HUES64 (cell line): ENCODE measurements at regions not wholly inside any gene's neighbourhood (a gene's known extent, or its start where the extent isn't known, plus 50 kb on each side); places are given as distances from the start of the nearest gene placed in this dataset.

Source experiments
- H3K27ac ChIP-seq: 2 replicates; pipeline ENCODE4 v1.7.0; 2013; ENCODE audit warnings: low read depth, low read length, inconsistent platforms
- H3K27me3 ChIP-seq: 2 replicates; pipeline ENCODE4 v1.6.1; 2013; ENCODE audit warnings: mild to moderate bottlenecking, low read length; ENCODE audit not compliant: insufficient read depth
- H3K36me3 ChIP-seq: 2 replicates; pipeline ENCODE4 v1.6.1; 2013; ENCODE audit warnings: mild to moderate bottlenecking, low read length; ENCODE audit not compliant: insufficient read depth
- H3K4me1 ChIP-seq: 2 replicates; pipeline ENCODE4 v1.6.1; 2013; ENCODE audit warnings: mild to moderate bottlenecking, low read length, moderate library complexity; ENCODE audit not compliant: insufficient read depth
- H3K4me3 ChIP-seq: 2 replicates; pipeline ENCODE4 v1.5.1; 2013; ENCODE audit warnings: mild to moderate bottlenecking, low read length, moderate library complexity
- H3K9ac ChIP-seq: 2 replicates; pipeline ENCODE4 v1.6.1; 2013; ENCODE audit warnings: mild to moderate bottlenecking, low read depth, low read length
- H3K9me3 ChIP-seq: 2 replicates; pipeline ENCODE4 v1.6.1; 2013; ENCODE audit warnings: low read depth, low read length; ENCODE audit not compliant: insufficient read depth
- WGBS: fragments of 150-250, 120-280 bp; methylation state at CpG from one replicate; pipeline ENCODE4 v1.1.7; 2013; ENCODE audit warnings: missing lambda C conversion rate; 5-methylcytosine and 5-hydroxymethylcytosine counted together

- Histone ChIP-seq H3K9ac (no peak overlapping the region), H3K27ac (no peak overlapping the region), H3K27me3 (no peaks in the 10 kb centered on the region), H3K4me3 (no peak overlapping the region), H3K4me1 (no peaks in the 10 kb centered on the region), H3K9me3 (no peaks in the 10 kb centered on the region), H3K36me3 (no peaks in the 10 kb centered on the region)
- 82% methylated on average over 2 of the region's 2 CpGs for WGBS
These were observed 82.5 kb upstream of the FGF14 start for GRCh38 chr13:102484329-102484728.

GRCh38 chr13:102472650-102473049 lies 70.8 kb upstream of the FGF14 start:
- H3K9me3 ChIP-seq: no peaks in the 10 kb centered on the region
- H3K4me3 ChIP-seq: no peak overlapping the region
- H3K36me3 ChIP-seq: no peaks in the 10 kb centered on the region
- no peak overlapping the region for H3K9ac ChIP-seq
- no peak overlapping the region for H3K27ac ChIP-seq
- peaks cover 4% of the 10 kb centered on the region; the same call in 1 of the 2 replicates for H3K4me1 ChIP-seq
- H3K27me3 ChIP-seq: no peaks in the 10 kb centered on the region

- Histone ChIP-seq H3K4me3 (no peak overlapping the region), H3K9ac (no peak overlapping the region), H3K27ac (no peak overlapping the region), H3K36me3 (no peaks in the 10 kb centered on the region), H3K9me3 (no peaks in the 10 kb centered on the region), H3K4me1 (peaks cover 4% of the 10 kb centered on the region; the same call in 1 of the 2 replicates), H3K27me3 (no peaks in the 10 kb centered on the region)
- 93% methylated on average over 3 of the region's 3 CpGs for whole genome bisulfite sequencing
These were observed 68.6 kb upstream of the FGF14 start for GRCh38 chr13:102470283-102470917.

GRCh38 chr13:102466610-102467190 lies 64.9 kb upstream of the FGF14 start:
- H3K4me1 ChIP-seq: peaks cover 4% of the 10 kb centered on the region; the same call in 1 of the 2 replicates
- 93% methylated on average over 3 of the region's 3 CpGs for WGBS
- H3K4me3 ChIP-seq: no peak overlapping the region
- no peak overlapping the region for H3K9ac ChIP-seq
- no peak overlapping the region for H3K27ac ChIP-seq
- H3K36me3 ChIP-seq: no peaks in the 10 kb centered on the region
- no peaks in the 10 kb centered on the region for H3K9me3 ChIP-seq
- no peaks in the 10 kb centered on the region for H3K27me3 ChIP-seq

- H3K9me3 ChIP-seq: no peaks in the 10 kb centered on the region
- H3K27me3 ChIP-seq: no peaks in the 10 kb centered on the region
- H3K27ac ChIP-seq: no peak overlapping the region
- WGBS: 92% methylated on average over 3 of the region's 3 CpGs
- no peaks in the 10 kb centered on the region for H3K36me3 ChIP-seq
- H3K4me1 ChIP-seq: no peaks in the 10 kb centered on the region
- no peak overlapping the region for H3K4me3 ChIP-seq
- no peak overlapping the region for H3K9ac ChIP-seq
These were observed 60.7 kb upstream of the FGF14 start for GRCh38 chr13:102462570-102462969.

- H3K9me3 ChIP-seq: no peaks in the 10 kb centered on the region
- H3K9ac ChIP-seq: no peak overlapping the region
- WGBS: no CpG with 5 or more reads among the region's 1 CpG
- no peak overlapping the region for H3K4me3 ChIP-seq
- no peaks in the 10 kb centered on the region for H3K36me3 ChIP-seq
- no peaks in the 10 kb centered on the region for H3K4me1 ChIP-seq
- no peaks in the 10 kb centered on the region for H3K27me3 ChIP-seq
- no peak overlapping the region for H3K27ac ChIP-seq
These were observed 59.5 kb upstream of the FGF14 start for GRCh38 chr13:102461302-102461701.

GRCh38 chr13:102460806-102461205 lies 59.0 kb upstream of the FGF14 start:
- H3K4me1 ChIP-seq: no peaks in the 10 kb centered on the region
- no peak overlapping the region for H3K27ac ChIP-seq
- 95% methylated on average over 7 of the region's 7 CpGs for WGBS
- H3K36me3 ChIP-seq: no peaks in the 10 kb centered on the region
- no peaks in the 10 kb centered on the region for H3K9me3 ChIP-seq
- no peak overlapping the region for H3K4me3 ChIP-seq
- H3K27me3 ChIP-seq: no peaks in the 10 kb centered on the region
- no peak overlapping the region for H3K9ac ChIP-seq

GRCh38 chr13:102452836-102453235 lies 51.0 kb upstream of the FGF14 start:
- no peaks in the 10 kb centered on the region for H3K4me1 ChIP-seq
- 87% methylated on average over 2 of the region's 2 CpGs for WGBS

More at GRCh38 chr13:102452836-102453235, 51.0 kb upstream of the FGF14 start:
- Histone ChIP-seq H3K36me3 (no peaks in the 10 kb centered on the region), H3K27me3 (no peaks in the 10 kb centered on the region), H3K27ac (no peak overlapping the region), H3K4me3 (no peak overlapping the region), H3K9ac (no peak overlapping the region), H3K9me3 (no peaks in the 10 kb centered on the region)
